NCI-H460 (cell line): ENCODE measurements at regions not wholly inside any gene's neighbourhood (a gene's known extent, or its start where the extent isn't known, plus 50 kb on each side); places are given as distances from the start of the nearest gene placed in this dataset.
"Not testable (repeated sequence)": the region's sequence is repeated elsewhere in the genome, so short reads cannot be mapped to it uniquely, and the experiment has no call there.

Experiments
- DNase-seq: peaks from one replicate; pipeline ENCODE4 v3.0.0-alpha.2; 2016; ENCODE audit warnings: low read depth; ENCODE audit errors: extremely low read depth

DNA sequence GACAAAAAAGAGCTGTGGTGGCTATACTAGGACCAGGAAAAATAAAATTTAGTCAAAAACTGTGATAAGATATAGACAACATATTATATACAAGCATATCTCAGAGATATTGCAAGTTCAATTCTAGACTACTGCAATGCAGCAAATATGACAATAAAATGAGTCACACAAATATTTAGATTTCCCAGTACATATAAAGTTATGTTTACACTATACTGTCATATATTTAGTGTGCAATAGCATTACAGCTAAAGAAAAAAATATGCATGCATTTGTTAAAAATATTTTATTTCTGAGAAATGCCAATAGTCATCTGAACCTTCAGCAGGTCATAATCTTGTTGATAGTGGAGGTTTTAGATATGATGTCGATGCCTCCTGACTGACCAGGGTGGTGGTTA, 72.1 kb downstream of the AKR1C4 start:
- DNase-seq, result no peak

- DNase-seq, result no peak
Measured at GRCh38 chr10:5269791-5270190, 73.2 kb downstream of the AKR1C4 start.

GRCh38 chr10:5271526-5271925, 74.9 kb downstream of the AKR1C4 start:
- no peak for DNase-seq

- no peak for DNase-seq
Measured at GRCh38 chr10:5272065-5272803, 75.6 kb downstream of the AKR1C4 start.

- no peak for DNase-seq
Measured at GRCh38 chr10:5274795-5275194, 78.2 kb downstream of the AKR1C4 start.

- no peak for DNase-seq
Measured at GRCh38 chr10:5281356-5281755, 83.4 kb upstream of the UCN3 start.

DNA sequence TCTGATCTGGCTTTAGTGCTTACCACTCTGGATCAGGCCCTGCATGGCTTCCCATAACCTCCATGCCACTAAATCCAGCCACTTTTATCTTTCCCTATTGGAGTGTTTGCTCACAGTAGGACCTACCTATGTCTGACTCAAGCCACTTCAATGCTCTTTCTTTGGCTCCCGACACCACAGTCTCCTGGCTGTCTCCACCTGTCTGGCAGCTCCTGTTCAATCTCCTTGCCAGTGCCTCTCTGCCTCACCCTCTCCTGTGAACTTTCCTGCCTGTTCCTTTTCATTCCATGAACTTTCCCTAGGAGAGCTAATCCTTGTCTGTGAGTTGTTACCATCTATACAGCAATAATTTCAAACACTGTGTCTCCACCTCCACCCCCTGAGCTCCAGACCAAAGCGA, 82.6 kb upstream of the UCN3 start:
- DNase-seq, result no peak

- peak; percentile 85 for DNase-seq
Measured at GRCh38 chr10:5283305-5284158, 81.2 kb upstream of the UCN3 start.

DNA sequence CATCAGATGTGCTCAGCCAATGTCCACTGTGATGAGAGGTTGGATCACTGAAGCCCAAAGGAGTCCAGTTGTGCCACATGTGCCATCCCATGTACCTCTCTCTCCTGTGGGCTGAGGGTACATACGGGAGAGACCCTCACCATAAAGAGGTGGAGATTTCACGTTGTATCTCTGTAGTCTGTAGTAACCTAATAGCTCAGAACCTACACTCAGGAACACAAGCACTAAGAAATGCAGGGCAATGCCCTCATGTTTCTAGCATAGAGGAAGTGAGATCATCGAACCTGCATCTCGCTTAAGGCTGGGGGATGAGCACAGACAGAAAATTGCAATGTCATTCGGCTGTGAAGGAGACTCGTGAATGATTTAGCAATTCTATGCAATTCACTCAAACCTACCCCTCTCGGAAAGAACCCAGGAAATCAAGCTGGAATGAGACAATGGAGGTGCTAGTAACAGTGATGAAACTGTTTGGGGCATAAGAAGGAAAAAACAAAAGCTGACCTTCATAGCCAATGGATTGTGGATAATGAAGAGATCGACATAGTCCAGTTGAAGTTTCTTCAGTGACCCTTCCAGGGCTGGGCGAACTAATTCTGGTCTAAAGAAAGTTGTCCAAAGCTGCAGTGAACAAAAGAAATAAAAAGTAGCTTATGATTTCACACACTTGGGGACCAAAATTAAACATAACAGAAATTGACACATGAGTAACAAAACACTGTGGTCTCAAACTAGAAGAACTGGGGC, 80.3 kb upstream of the UCN3 start:
- DNase-seq, result peak; percentile 94

- DNase-seq, result no peak
Measured at GRCh38 chr10:5285186-5285585, 79.6 kb upstream of the UCN3 start.

- DNase-seq, result no peak
Measured at GRCh38 chr10:5288359-5288758, 76.4 kb upstream of the UCN3 start.

DNA sequence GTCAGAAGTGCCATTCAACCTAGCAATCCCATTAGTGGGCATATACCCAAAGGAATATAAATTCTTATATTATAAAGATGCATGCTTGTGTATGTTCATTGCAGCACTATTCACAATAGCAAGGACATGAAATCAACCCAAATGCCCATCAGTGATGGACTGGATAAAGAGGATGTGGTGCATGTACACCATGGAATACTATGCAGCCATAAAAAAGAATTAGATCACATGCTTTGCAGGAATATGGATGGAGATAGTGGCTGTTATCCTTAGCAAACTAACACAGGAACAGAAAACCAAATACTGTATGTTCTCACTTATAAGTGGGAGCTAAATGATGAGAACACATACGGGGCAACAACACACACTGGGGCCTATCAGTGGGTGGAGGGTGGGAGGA, 75.5 kb upstream of the UCN3 start:
- not testable (repeated sequence) for DNase-seq

- DNase-seq, result peak; percentile 89
Measured at GRCh38 chr10:5291501-5292195, 73.1 kb upstream of the UCN3 start.

- peak; percentile 42 for DNase-seq
Measured at GRCh38 chr10:5292196-5292735, 72.5 kb upstream of the UCN3 start.

DNA sequence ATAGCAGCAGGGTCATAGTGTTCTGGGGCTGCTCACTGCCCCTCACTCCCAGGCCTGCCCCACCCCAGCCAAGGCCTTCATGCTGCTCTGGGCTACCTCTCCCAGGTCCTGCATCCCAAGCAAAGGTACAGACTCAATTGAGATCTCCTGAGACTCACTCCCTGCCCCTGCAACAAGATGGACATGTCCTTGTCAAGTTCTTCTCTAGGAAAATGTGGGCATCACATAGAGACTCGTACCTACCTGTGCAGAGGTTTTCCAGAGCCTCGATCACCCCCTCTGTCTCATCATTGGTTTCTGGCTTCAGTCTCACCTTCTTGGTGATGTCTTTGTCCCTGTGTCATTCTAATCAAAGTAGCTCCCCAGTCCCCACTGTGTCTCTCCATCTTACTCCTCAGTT, 71.8 kb upstream of the UCN3 start:
- not testable (repeated sequence) for DNase-seq

DNA sequence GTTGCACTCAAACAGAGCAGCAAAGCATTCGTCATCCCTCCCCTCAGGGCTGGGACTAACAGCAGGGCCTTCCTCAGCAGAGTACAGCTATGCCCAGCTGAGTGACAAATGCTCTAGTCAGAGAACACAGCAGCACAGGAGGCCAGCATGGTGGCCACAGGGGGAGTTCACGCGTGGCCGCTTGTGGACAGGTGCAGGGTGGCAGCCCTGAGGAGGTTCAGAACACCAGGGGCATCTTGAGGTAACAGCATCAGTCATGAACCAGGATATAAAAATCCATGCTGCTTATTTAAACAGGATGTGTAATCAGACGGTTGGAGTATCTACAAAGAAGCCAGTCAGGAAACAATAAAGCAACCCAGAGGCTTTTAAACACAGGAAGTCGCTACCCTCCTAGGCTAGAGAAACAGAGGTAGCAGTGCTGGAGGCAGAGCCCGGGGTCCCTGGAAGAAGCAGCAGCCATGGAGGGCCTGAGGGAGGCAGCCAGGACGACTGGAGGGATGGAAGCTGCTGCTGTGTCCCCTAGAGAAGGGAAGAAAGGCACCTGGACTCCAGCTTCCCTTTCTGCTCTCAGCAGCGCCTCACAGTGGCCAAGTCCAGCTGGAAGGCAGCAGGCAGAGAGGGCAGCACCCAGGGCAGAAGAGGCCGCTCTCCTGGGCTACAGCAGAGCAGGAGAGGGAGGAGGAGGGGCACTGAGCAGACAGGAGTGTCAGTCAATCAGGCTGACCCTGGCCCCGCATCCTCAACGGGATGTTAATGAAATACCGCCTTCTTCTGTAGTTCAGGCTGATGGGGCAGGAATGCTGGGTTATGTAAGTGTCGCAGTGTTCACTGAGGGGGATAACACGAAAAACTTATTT, 70.8 kb upstream of the UCN3 start:
- peak; percentile 37 for DNase-seq

DNA sequence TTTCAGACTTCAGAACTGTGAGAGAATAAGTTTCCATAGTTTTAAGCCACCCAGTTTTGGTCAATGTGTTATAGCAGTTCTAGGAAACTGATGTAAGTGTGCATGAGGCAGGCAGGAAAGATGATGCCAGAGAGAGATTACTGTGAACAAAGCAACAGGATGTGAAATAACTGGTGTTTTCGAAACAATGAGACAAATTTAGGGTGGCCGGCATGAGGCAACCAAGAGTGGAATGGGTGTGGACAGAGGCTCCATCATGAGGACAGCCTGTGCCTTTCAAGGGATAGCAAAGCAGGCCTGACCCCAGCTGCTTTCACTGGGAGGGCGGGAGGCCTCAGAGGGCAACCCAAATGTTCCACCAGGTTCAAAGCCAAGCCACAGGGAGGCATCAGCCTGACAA, 67.3 kb upstream of the UCN3 start:
- peak; percentile 50 for DNase-seq

DNA sequence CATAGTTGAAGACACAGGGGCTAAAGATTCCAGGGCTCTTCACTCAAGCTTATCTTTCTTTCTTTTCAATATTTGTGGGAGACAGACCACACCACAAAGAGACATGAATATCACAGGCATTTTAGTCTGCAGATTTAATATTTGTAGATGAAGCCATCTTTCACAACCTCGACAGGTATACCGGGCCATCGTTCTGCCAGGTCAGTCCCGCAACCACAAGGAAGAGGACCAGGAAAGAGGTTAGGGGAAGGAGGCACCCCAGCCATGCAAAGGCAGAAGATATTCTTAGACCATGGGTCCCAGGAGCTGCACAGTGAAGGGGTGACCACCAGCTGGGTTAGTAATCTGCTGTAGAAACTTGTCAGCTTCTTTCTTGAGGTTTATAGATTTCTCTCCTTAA, 66.8 kb upstream of the UCN3 start:
- DNase-seq, result no peak

- DNase-seq, result no peak
Measured at GRCh38 chr10:5299950-5300349, 64.8 kb upstream of the UCN3 start.

DNA sequence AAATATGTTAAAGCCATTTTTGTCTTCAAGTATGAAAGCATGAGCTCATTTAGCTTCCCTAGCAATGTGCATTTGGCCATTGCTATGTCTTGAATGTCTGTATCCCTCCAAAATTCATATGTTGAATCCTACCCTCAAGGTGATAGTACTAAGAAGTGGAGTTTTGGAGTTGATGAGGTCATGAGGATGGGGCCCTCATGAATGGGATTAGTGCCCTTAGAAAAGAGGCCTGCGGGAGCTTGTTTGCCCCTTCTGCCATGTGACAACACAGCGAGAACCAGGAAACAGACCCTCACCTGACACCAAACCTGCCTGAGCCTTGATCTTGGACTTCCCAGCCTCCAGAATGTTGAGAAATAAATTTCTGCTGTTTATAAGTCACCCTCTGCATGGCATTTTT, 61.3 kb upstream of the UCN3 start:
- no peak for DNase-seq
